NOMO-1 treated with DMSO at 0.1 percent for 48 hours (cell line): ENCODE measurements at regions not wholly inside any gene's neighbourhood (a gene's known extent, or its start where the extent isn't known, plus 50 kb on each side); places are given as distances from the start of the nearest gene placed in this dataset.
A peak's percentile ranks its signal among the peaks of the same experiment; 100 is the strongest.
"Not testable (repeated sequence)": the region's sequence is repeated elsewhere in the genome, so short reads cannot be mapped to it uniquely, and the experiment has no call there.

Source experiments
- DNase-seq: peaks from one replicate; lab custom pipeline; 2025; ENCODE audit not compliant: unreplicated experiment; lab: John Stamatoyannopoulos, UW

- no peak for DNase-seq
Measured at GRCh38 chr7:96826089-96826488, 116.4 kb upstream of the SEM1 start.

GRCh38 chr7:96827701-96828100 is 118.1 kb upstream of the SEM1 start:
- no peak for DNase-seq

DNA sequence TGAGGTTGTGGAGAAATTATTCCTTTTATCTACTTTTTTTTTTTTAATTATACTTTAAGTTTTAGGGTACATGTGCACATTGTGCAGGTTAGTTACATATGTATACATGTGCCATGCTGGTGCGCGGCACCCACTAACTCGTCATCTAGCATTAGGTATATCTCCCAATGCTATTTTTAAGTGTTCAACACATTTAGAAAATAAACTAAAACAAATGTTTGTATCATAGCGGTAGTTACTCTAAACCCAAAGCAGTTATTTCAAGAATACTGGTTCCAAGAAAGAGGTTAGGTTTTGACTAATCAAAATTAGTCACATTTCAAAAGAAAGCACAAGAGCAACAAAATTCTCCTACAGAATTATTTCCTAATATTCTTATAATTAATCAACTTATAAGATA is 119.5 kb upstream of the SEM1 start:
- DNase-seq: not testable (repeated sequence)

DNA sequence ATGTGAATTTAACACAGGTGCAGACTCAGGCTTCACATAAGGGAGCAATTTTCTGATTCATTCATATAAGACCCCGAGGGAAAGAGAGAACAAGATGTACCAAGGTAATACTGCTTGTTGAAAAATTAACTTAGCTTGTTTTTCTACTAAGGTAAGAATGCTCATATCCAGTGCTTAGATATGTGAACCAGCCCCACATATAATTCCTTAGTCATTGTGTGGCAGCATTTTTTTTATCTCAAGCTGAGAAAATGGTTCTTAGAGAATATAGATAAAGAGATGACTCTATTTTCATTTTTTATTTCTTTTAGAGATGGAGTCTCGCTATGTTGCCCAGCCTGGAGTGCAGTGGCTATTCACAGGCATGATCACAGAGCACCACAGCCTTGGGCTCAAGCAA is 121.8 kb upstream of the SEM1 start:
- no peak for DNase-seq

- no peak for DNase-seq
Measured at GRCh38 chr7:96832092-96832662, 122.5 kb upstream of the SEM1 start.

- DNase-seq: no peak
Measured at GRCh38 chr7:96833676-96834453, 124.2 kb upstream of the SEM1 start.

DNA sequence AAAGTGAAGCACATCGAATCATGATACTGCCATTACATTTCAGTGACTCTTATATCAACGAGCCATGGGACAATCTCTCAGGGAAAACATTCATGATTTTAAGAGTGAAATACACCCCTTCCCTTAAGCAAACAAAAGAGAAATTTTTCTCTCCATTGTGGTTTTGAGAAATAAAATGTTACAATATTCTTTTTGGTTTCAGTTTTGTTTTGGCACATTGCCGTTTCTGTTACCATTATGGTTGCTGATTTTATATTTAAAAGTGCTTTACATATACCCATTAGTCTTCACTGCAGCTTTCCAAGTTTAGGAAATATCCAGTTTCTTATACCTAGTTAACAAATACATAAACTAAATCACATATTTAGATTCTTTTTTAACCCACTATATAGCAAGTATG is 126.8 kb upstream of the SEM1 start:
- peak; percentile 47 for DNase-seq

GRCh38 chr7:96837593-96837992 is 127.9 kb upstream of the SEM1 start:
- DNase-seq: peak; percentile 97

GRCh38 chr7:96838481-96838880 is 128.8 kb upstream of the SEM1 start:
- DNase-seq: no peak

DNA sequence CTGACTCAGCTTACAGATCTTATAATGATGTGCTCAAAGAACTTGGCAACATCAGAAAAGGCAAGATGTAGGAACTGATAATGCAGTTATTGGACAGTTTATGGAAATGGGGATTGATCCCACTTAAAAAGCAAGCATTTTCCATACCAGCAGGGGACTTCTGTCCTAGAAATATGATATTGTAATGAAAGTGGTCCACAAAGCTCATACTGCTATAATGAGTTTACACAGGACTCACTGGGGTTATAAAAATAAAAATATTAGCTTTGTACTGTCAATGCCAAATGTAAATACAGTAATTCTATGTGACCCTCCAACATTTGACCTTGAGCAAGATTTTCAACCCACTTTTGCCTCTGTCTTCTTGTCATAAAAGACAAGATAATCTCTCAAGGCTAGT is 145.5 kb upstream of the SEM1 start:
- DNase-seq: no peak

DNA sequence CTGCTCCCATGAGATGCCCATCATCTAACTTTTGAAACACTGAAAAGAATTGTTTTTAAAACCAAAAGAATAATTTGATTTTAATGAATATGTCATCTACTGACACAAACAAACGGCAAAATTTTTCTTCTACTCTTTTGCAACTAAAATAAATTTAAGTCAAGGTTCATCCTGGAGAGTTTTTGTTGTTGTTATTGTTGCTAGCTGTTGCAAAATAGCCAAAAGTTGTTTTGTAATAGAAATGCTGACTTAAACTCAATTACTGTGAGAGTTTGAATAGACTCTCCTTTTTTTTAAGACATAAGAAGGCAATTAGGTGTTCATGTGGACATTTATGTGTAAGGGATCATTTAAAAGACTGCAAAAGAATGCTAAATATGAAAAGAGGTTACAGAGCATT is 146.0 kb upstream of the SEM1 start:
- no peak for DNase-seq

DNA sequence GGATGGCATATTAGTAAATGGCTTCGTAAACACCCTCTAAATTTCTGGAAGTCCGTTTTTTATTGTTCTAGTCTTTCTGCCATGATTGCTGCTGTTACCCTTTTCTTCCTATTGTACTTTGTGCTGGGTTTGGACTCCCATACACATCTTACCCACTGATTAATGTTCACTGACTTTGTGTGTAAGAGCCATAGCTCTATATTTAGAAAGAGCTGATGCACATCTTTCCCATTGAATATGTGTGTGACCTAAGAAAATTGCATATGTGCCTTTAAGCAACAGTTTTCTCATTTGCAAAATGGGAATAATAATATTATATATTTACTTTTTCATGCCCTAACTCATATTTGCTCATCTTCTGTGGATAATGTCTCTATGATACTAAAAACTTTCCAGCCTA is 135.8 kb upstream of the DLX6 start:
- DNase-seq: no peak

DNA sequence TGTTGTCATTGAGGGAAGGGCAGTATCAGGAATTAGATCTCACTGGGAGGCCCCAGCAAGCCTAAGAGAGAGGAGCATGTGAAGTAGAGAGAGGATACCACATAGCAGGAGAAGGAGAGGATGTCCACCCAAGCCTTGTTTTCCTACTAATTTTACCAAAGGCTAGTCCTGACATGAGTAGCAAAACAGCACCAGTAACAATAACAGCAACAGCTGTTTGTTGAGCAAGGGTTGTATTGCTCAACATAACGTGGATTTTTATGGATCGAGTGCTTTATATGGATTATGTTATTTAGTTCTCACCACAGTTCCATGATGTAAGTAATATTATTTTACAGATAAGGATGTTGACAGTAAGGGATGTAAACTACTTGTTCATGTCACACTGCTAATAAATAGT is 135.2 kb upstream of the DLX6 start:
- peak; percentile 22 for DNase-seq

DNA sequence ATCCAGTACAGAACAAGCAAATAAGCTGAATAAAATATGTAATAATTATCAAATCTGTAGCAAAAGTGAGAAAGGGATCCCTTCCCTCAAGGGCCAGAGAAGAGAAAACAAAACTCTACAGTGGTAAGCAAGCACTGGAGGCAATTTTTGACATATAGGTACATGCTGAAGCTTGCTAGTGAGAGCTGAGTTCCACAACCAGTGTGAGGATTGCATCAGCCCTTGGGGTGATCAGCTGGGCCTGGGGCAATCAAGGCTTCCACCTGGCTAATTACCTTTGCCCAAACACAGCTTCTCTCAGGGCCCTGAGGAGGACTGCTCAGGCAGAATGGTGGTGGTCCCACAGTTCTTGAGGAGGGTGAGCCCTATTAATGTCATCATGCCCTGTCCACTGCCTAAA is 134.4 kb upstream of the DLX6 start:
- DNase-seq: peak; percentile 45

GRCh38 chr7:96887426-96887825 is 117.9 kb upstream of the DLX6 start:
- peak; percentile 35 for DNase-seq

GRCh38 chr7:96899108-96899507 is 106.2 kb upstream of the DLX6 start:
- peak; percentile 55 for DNase-seq

DNA sequence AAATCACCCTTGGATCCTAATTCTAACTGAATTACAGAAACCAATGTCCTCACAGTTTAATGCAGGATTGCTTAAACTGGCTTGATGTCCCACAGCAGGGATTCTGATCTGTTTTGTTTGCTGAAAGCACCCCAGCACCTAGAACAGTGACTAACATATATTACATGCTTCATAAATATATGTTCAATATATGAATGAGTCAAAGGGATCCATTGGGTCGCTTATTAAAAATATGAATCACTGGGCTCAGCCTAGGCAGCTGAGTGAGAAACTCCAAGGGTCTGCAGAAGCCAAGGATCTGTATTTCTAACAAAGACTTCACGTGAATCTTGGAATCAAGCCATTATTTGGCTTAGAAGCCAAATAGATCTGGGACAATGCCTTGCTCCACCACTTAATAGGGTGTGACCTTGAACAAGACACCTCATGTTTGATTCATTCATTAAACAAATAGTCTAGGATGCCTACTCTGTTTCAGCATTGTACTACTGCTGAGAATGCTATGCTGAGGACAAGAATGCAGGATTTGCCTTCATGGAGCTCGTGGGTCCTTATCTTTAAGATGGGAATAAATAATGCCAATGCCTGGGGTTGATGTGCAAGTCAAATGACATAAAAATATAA is 103.4 kb upstream of the DLX6 start:
- DNase-seq: no peak

GRCh38 chr7:96903906-96904305 is 101.4 kb upstream of the DLX6 start:
- peak; percentile 57 for DNase-seq

- DNase-seq: peak; percentile 89
Measured at GRCh38 chr7:96910486-96910885, 94.9 kb upstream of the DLX6 start.

GRCh38 chr7:96915029-96915428 is 90.3 kb upstream of the DLX6 start:
- DNase-seq: no peak

- no peak for DNase-seq
Measured at GRCh38 chr7:96920064-96920463, 85.3 kb upstream of the DLX6 start.

DNA sequence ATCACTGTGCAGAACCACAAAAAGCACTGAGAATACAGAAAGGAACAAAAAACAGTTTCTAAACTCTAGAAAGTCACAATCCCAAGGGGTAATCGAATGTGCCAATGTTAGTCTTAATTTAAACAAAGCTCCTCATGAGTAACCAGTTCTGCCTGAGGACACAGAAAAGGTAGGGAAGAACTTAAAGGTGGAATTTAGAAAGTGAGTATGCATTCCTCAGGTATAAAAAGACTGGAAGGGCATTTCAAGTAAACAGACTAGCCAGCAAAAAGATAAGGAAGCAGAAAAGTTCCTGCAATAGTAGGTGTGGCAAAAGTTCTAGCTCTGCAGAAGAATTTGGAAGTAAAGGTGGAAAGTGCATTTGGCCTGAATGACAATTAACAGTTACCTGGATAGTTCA is 84.6 kb upstream of the DLX6 start:
- no peak for DNase-seq
